Fibroblast of lung (primary cell): ENCODE measurements at regions not wholly inside any gene's neighbourhood (a gene's known extent, or its start where the extent isn't known, plus 50 kb on each side); places are given as distances from the start of the nearest gene placed in this dataset.

ENCODE experiments used
- DNase-seq, 2 donors: peaks; one replicate each; pipeline versions ENCODE4 v3.0.0 to v3.0.0-alpha.2; 2010; ENCODE audit warnings: low read depth in 2 of 2
- H2AFZ ChIP-seq: 2 replicates; pipeline ENCODE4 v1.5.1; 2012; ENCODE audit warnings: low read length, control low read depth, inconsistent platforms
- H3K27ac ChIP-seq: 2 replicates; pipeline ENCODE4 v1.5.1; 2011; ENCODE audit warnings: low read length, control low read depth; ENCODE audit not compliant: insufficient read depth
- H3K27me3 ChIP-seq: 2 replicates; pipeline ENCODE4 v1.5.1; 2011; ENCODE audit warnings: mild to moderate bottlenecking, low read length; ENCODE audit not compliant: control insufficient read depth, insufficient read depth
- H3K36me3 ChIP-seq: 2 replicates; pipeline ENCODE4 v1.5.1; 2011; ENCODE audit warnings: low read length; ENCODE audit not compliant: control insufficient read depth, insufficient read depth
- H3K4me1 ChIP-seq: 2 replicates; pipeline ENCODE4 v1.5.1; 2011; ENCODE audit warnings: low read length; ENCODE audit not compliant: control insufficient read depth, insufficient read depth; ENCODE audit errors: extremely low read depth
- H3K4me2 ChIP-seq: 2 replicates; pipeline ENCODE4 v1.5.1; 2011; ENCODE audit warnings: low read length, control low read depth; ENCODE audit not compliant: insufficient read depth; ENCODE audit errors: extremely low read depth
- H3K4me3 ChIP-seq, 4 experiments: fragments of 200-600 bp in 1 of 4; sonication (generic) in 1 of 4; replicated peaks in 1 of 4; 2 replicates each; pipeline ENCODE4 v1.5.1; 2011 to 2016; ENCODE audit warnings: low read length in 4 of 4, low read depth in 3 of 4, mild to moderate bottlenecking in 3 of 4, control low read depth in 2 of 4, inconsistent platforms in 1 of 4, mixed read lengths in 1 of 4; ENCODE audit not compliant: insufficient read depth in 1 of 4; ENCODE audit errors: control extremely low read depth in 1 of 4
- H3K79me2 ChIP-seq: 2 replicates; pipeline ENCODE4 v1.5.1; 2012; ENCODE audit warnings: mild to moderate bottlenecking, low read length, inconsistent platforms; ENCODE audit not compliant: control insufficient read depth, insufficient read depth
- H3K9ac ChIP-seq: 2 replicates; pipeline ENCODE4 v1.5.1; 2011; ENCODE audit warnings: mild to moderate bottlenecking, low read length, control low read depth; ENCODE audit not compliant: insufficient read depth
- H3K9me3 ChIP-seq: 2 replicates; pipeline ENCODE4 v1.5.1; 2012; ENCODE audit warnings: low read depth, low read length; ENCODE audit not compliant: control insufficient read depth, insufficient read depth
- H4K20me1 ChIP-seq: 2 replicates; pipeline ENCODE4 v1.5.1; 2011; ENCODE audit warnings: low read length; ENCODE audit not compliant: control insufficient read depth, insufficient read depth; ENCODE audit errors: extremely low read depth
- CTCF ChIP-seq, 2 donors: IDR thresholded peaks in 1 of 2; conservative IDR thresholded peaks in 1 of 2; 1 replicate in 1 of 2; 2 replicates in 1 of 2; pipeline ENCODE4 v1.5.1; 2011 to 2012; ENCODE audit warnings: low read length in 2 of 2, control low read depth in 1 of 2, inconsistent platforms in 1 of 2, low read depth in 1 of 2, mild to moderate bottlenecking in 1 of 2
- EZH2 ChIP-seq: IDR thresholded peaks from 2 replicates; pipeline ENCODE4 v1.5.1; 2012; ENCODE audit warnings: low read length, control low read depth, mild to moderate bottlenecking; ENCODE audit errors: missing control alignments

DNA sequence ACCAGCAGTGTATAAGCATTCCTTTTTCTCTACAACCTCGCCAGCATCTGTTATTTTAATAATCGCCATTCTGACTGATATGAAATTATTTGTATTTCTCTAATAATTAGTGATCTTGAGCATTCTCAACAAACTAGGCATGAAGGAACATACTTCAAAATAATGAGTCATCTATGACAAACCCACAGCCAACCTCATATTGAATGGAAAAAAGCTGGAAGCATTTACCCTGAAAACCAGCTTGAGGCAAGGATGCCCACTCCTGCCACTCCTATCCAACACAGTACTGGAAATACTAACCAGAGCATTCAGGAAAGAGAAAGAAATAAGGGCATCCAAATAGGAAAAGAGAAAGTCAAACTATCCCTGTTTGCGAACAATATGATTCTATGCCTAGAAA, 390.6 kb upstream of the ID4 start:
- no peaks in the 10 kb centered on the region for H4K20me1 ChIP-seq
- no peak overlapping the region for H3K9ac ChIP-seq
- no peak for DNase-seq
- H2AFZ ChIP-seq, result no peak overlapping the region
- H3K79me2 ChIP-seq, result no peaks in the 10 kb centered on the region
- H3K4me2 ChIP-seq, result no peak overlapping the region
- no peaks in the 10 kb centered on the region for H3K36me3 ChIP-seq
- no peak overlapping the region for H3K27ac ChIP-seq
- H3K4me1 ChIP-seq, result no peaks in the 10 kb centered on the region
- no peaks in the 10 kb centered on the region for H3K9me3 ChIP-seq
- H3K4me3 ChIP-seq, result no peak overlapping the region
- no peaks in the 10 kb centered on the region for H3K27me3 ChIP-seq
- TF ChIP-seq EZH2, result no peak
- TF ChIP-seq CTCF (conservative IDR thresholded peaks at IDR 0.05 in 1 of 2, IDR thresholded peaks at IDR 0.05 in 1 of 2; ENCODE audit: low read depth in 1 of 2, low read length in 2 of 2), result no peak

DNA sequence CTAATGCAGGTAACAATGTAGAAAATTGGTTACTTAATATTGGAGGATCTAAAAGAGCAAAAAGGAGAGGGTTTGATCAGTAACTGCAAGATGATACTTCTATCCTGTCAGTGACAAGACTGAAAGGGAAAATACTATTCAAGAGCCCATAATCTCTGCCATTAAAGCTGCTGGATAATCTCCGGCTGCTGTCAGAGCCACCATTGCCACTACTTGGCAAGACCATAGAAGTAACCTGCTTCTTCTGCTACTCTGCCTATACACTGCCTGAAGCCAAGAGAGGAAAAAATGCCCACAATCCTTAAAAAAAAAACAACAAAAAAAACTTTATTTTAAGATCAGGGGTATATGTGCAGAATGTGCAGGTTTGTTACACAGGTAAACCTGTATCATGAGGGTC, 386.5 kb upstream of the ID4 start:
- Histone ChIP-seq H2AFZ (no peak overlapping the region), H3K79me2 (no peaks in the 10 kb centered on the region), H3K9me3 (no peaks in the 10 kb centered on the region), H3K27me3 (no peaks in the 10 kb centered on the region), H4K20me1 (no peaks in the 10 kb centered on the region), H3K27ac (no peak overlapping the region), H3K36me3 (no peaks in the 10 kb centered on the region), H3K4me3 (no peak overlapping the region), H3K4me2 (no peak overlapping the region), H3K4me1 (no peaks in the 10 kb centered on the region), H3K9ac (no peak overlapping the region)
- TF ChIP-seq EZH2 (no peak), CTCF (conservative IDR thresholded peaks at IDR 0.05 in 1 of 2, IDR thresholded peaks at IDR 0.05 in 1 of 2; ENCODE audit: low read depth in 1 of 2, low read length in 2 of 2) (no peak)
- no peak for DNase-seq

DNA sequence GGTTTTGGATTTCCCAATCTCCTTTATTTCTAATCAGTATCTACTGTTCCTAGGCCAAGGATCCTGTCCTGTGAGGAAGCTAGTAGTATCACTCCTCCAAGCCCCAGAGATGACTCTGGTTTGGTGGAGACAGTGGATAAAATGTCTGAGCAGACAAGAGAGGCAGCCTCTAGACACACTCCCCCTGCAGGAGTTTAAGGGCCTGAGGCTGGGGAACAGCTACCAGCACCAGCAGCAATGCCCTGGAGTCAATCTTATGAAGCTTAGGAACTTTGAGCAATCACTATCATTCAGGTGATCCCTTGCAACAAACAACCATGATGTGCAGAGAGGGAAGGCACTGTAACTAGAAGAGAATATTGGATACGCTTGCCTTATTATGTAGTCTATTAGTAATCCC, 384.7 kb upstream of the ID4 start:
- Histone ChIP-seq H3K4me3 (no peak overlapping the region), H3K9me3 (no peaks in the 10 kb centered on the region), H3K9ac (no peak overlapping the region), H2AFZ (no peak overlapping the region), H3K79me2 (no peaks in the 10 kb centered on the region), H3K27me3 (no peaks in the 10 kb centered on the region), H3K27ac (no peak overlapping the region), H3K4me2 (no peak overlapping the region), H4K20me1 (no peaks in the 10 kb centered on the region), H3K36me3 (no peaks in the 10 kb centered on the region), H3K4me1 (no peaks in the 10 kb centered on the region)
- no peak for TF ChIP-seq EZH2
- no peak for TF ChIP-seq CTCF (conservative IDR thresholded peaks at IDR 0.05 in 1 of 2, IDR thresholded peaks at IDR 0.05 in 1 of 2; ENCODE audit: low read depth in 1 of 2, low read length in 2 of 2)
- DNase-seq, result no peak
